Right renal cortex interstitium (tissue), 3 donors: ENCODE measurements at regions not wholly inside any gene's neighbourhood (a gene's known extent, or its start where the extent isn't known, plus 50 kb on each side); places are given as distances from the start of the nearest gene placed in this dataset.

Source experiments
- DNase-seq, 3 donors: peaks; one replicate each; pipeline ENCODE4 v3.0.0-alpha.2; 2013; ENCODE audit warnings: low read depth in 3 of 3, low spot score in 2 of 3

DNA sequence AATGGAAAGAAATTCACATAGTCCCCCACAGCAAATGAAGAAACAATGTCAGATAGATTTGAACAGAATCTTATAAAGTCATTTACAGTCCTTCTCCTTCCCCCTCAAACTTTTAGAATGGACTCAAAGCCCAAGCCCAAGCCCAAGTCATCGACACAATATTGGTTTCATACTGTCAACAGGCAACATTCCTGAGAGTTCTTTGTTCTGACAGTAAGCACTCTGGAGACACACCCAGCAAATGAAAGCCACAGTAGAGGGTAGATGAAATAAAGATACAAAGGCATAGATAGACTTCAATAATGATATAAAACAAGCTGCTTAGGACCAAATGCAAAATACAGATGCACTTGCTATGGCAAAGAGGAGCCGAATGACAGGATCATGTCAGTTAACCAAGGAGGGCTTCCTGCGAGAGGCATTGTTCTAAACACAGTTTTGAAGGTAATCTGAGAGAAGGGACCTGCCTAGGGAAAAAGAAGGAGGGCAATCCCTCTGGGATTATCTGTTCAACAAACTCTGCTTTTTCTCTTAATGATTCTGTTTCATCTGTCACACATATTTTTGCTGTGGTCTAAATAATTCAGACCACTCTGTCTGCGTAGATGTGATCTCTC is 97.1 kb upstream of the MAP4K3 start:
- no peak for DNase-seq

DNA sequence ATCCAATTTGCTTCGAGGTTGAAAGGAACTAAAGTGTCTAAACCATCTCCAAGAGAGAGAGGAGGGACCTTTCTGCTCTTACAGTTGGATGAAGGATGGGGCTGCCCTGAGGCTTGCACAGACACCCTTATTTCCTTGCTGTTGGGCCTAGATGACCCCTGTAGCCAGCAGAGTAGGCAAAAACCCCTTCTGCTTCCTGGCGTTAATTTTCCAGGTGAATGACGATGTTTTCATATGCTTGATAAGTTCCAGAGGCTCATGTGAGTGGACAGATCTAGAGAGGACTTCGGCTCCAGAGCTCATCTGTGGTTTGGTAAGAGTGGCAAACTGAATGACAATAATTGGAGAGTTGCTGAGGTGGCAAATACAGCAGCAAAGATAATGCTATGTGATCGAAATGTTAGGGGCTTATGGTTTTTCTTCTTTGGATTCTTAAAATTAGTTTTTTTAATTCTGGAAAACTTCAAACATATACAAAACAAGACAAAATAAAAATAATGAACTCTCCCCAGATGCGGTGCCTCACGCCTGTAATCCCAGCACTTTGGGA is 98.6 kb upstream of the MAP4K3 start:
- DNase-seq: no peak

DNA sequence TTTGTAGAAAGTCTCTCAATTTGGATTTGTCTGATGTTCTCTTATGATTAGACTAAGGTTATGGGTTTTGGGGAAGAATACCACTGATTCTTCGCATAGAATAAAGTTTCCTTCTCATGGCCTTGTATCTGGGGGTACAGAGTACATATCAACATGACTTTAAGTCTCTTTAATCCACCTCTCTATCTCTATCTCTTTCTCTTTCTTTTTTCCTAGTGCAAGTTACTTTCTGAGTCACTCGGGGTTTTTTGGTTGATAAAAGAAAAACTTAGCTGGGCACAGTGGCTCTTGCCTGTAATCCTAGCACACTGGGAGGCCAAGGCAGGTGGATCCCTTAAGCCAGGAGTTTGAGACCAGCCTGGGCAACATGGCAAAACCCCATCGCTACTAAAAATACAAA is 100.1 kb upstream of the MAP4K3 start:
- no peak for DNase-seq

DNA sequence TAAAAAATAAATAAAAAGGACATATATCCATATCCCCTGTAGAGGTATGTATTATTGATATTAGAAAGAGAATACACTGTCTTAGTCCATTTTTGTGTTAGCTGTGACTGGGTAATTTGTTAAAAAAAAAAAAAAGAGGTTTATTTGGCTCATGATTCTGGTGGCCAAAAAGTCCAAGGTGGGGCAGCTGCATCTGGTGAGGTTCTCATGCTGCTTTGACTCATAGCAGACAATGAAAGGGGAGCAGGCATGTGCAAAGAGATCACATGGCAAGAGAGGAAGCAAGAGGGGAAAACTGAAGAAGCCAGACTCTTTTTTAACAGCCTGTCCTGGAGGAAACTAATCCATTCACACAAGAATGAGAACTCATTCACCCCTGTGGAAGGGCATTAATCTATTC is 101.6 kb upstream of the MAP4K3 start:
- no peak for DNase-seq

DNA sequence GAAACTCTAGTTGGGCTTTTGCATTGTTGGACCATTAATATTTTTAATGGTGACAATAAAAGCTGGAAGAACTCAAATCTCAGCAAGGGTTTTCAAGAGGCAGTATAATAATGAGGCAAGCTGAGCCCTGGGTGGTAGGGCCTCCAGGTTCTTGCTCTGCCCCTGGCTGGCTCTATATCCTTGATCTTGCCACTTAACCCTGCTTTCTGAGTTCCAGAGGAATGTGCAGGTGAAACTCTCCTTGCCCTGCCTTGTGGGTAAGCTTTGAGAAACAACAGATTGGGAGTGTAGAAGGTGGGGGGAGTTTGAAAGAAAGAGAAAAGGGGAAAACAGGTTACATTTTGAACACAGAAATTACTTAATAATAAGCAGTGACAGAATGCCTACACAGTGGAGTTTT is 103.3 kb upstream of the MAP4K3 start:
- DNase-seq: no peak

DNA sequence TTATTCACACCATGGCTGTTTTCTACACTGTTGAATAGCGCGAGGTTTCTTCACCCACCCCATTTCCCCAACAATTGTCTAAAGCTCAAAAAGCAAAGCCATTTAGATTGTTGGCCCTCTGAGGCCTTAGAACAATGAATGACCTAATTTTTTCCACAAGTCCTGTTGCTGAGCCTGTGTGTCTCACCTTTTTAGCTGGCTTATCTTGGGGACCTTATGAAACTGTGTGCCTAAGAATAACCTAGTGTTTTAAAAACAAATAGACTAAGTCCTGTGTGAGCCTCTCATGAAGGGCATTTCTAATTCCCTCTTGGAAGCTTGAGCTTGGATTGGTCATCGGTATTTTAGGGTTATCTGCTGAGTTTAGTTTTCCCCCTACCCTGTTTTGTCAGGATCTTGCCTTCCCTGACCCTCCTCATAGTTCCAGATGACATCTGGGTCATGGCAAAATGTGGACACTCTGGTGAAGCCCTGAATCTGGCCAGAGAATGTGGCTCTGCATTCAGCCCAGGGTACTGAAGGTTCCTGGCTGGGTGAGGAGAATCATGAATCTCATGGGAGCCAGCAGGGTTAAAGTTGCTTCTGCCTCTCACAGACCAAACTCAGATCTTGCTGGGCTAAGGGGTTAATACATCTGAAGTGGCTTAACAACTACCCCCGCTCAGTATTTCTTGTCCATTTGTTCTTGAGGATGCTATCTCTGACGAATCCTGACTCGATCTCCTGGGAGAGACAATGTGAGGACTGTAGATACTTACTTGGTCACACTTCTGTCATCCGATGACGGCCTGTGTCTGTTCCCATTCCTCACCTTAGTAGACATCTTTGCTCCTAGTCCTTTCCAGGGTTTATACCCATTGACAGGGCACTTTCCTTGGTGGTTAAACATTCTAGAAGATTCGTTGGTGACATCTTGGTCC is 104.2 kb upstream of the MAP4K3 start:
- no peak for DNase-seq

DNA sequence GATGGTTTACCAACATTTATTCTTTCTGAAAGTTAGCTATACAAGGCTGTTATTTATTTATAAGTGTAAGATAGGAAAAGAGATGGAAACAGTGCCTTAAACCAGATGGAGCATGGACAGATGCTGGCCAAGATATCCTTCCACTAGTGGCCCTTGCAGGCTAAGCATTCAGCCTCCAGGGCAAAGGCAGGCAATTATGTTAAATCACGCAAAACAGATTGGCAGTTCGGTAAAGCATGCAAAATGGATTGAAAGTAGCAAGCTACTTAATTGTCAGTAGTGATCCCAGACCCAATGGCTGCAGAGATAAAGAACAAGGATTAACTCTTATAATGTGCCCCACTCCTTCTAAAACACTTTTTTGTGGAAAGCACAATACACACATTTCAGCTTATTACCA is 105.4 kb upstream of the MAP4K3 start:
- no peak for DNase-seq

DNA sequence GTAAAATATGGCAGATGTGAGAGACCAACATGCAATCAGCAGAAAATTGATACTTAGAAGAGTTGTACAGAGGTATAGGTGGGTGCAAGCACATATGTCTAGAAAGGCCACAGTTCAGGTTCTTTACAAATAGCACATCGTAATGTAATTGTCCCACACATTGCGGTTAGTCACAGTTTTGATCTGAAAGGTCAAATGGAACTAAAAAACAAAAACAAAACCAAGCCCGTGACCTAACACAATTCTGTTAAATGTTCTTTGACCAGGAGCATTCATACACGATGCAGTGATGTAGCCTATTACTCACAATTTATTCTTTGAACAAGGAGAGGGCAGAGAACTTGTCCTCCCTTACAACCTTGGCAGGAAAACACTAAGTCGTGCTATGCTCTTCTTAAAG is 108.9 kb upstream of the MAP4K3 start:
- no peak for DNase-seq

DNA sequence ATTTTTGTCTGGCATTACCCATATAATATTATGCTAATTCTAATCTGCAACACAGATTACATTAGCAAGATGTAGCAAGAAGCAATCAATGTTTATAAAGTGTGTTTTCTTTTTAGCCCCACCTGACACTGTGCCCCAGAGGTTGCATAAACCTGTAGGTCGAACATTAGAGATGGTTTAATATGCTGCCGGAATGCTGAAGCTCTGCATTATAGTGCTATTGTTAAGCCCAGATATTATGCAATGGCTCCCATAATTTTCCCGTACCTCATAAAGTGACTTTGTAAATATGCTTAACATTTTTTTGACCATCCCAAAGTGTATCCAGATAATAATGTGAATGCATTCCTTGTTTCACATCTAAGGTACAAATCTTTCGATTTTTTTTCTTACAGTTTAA is 109.3 kb upstream of the MAP4K3 start:
- no peak for DNase-seq

DNA sequence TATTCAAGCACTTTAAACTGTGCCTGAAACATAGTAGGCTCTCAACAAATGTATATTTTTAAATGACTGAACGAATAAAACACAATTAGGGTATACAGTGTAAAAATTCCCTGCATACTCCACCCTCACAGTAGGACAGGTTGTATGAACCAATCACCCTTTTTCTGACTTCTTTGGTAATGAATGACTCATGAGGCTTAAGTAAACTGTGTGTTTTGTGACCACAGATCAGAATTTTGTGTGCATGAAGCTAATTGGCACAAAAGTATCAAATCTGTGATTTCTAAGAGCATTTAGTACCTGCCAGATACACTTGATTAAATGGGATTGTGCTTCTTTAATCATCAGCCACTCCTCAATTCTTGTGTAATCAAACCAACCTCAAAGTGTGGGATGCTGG is 109.9 kb upstream of the MAP4K3 start:
- no peak for DNase-seq

DNA sequence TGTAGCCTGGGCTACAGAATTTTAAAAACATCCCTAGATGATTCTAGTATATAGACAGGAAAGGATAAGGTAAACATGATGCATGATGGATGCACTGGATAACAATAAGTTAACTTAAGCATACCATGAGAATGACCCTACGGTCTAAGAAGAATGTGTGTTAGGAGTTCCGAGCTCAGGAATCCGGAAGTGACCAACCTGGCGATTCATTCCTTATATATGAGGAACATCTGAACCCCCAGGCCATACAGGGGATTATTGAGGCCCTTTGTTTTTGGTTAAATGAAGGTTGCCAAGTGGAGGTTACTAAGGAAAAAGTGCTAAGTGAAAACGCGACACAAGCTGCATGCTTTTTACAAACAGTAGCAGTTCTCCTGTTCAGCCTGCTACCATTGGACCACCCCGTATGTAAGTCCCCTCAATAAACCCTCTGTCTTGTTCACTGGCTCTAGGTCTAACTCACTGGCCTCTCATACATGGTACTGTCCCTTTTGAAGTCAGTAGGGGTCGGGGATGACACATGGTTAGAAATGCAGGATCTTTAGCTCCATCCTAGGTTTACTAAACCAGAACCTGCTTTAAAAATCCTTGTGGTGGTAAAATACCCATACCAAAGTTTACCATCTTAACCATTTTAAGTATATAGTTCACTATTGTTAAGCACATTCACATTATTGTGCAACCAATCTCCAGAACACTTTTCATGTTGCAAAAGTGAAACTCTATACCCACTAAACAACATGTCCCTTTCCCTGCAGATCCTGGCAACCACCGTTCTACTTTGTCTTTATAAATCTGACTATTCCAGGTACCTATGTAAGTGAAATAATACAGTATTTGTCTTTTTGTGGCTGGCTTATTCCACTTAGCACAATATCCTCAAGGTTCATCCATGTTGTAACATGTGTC is 111.0 kb upstream of the MAP4K3 start:
- no peak for DNase-seq

DNA sequence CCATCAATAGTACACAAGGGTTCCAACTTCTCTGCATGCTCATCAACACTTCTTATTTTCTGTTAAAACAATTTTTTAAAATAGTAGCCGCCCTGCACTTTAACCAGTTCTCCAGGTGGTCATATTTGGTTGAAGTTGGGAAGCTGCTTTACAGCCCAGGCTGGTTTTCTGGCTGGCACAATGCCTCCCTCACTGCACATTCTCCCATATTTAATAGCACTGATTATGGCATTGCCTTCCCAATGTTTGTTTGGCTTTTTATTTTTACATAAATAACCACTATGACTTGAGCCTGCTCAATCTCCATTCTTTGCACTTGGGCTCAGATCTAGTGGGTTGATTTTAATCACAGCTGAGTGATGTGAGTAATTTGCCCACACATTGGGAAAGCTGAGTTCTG is 111.9 kb upstream of the MAP4K3 start:
- DNase-seq: no peak

DNA sequence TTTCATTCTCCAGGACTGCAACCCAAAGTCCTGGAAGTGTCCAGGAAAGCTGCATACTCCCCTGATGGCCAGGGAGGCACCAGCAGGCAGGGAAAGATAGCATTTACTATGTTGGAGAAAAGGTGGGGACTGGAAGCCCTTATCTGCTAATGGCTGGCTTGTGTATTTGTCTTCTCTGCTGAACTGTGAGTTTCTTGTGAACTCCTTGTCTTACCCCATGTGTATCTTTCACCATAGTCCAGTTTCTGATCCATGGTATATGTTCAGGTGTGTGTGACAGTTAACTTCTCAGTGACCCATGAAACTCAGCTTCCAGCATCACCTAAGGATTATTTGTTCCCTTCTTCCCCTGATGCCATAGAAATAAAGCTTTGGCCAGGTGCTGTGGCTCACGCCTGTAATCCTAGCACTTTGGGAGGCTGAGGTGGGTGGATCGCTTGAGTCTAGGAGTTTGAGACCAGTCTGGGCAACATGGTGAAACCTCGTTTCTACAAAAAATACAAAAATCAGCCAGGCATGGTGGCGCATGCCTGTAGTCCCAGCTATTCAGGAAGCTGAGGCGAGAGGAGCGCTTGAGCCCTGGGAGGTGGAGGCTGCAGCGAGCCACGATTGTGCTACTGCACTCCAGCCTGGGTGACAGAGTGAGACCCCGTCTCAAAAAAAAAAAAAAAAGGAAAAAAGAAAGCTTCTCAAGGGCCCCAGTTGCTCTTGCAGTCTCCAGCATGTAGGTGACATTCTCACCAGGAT is 112.8 kb upstream of the MAP4K3 start:
- DNase-seq: no peak

DNA sequence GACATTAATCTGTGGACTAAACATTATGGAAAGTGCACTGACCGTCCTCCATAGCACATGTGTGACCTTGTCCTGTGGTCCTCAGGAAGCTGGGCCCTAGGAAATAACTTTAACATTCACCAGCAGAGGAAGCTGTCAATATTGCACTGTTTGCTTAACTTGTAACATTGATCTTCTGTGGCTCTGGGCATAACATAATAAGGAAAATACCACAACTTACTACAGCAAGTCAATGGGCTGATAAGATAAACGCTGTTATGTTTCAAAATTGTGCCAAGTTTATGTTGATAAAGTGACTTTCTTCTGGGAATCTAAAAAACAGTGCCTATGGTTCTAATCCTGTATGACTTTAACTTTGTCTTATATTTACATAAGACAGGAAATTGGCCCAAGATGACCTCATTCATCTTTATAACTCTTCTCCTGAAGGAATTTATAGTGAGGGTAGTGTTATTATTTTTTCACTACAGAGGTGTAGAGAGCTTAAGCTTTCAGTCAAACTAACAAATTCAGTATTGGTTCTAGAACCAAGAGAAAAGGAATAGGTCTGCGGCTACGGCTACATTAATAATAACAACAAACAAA is 113.7 kb upstream of the MAP4K3 start:
- no peak for DNase-seq

DNA sequence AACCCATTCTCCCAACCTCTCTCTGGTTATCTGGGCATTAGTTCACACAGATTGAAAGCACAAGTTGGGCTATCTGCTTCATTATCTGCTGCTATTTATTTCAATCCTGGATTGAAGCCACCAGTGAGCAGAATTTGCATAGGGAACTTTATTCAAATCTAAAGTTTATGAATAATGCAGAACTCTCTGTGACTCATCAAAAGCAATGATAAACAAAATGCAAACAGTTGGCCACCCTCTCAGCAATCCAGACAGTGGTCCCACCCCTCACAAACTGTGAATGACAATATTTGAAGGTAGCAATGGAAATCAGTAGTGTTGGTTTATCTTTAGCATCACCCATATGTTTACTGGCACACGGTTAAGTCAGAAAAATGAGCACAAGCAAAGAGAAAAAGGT is 106.8 kb upstream of the TMEM178A start:
- DNase-seq: no peak

DNA sequence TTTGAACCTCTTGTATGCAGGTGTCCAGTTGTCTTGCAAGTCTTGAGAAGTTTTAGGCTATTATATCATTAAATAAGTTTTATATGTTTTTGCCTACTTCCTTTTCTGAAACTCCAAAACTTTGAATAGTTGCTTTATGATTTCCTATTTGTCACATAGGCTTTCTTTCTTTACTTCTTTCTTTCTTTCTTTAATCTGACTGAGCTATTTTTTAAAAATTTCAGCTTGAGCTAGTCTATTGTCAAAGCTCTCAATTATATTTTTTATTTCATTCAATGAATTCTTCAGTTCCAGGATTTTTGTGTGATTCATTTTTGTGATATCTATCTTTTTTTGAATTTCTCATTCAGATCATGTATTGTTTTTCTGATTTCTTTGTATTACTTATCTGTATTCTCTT is 102.1 kb upstream of the TMEM178A start:
- DNase-seq: no peak

DNA sequence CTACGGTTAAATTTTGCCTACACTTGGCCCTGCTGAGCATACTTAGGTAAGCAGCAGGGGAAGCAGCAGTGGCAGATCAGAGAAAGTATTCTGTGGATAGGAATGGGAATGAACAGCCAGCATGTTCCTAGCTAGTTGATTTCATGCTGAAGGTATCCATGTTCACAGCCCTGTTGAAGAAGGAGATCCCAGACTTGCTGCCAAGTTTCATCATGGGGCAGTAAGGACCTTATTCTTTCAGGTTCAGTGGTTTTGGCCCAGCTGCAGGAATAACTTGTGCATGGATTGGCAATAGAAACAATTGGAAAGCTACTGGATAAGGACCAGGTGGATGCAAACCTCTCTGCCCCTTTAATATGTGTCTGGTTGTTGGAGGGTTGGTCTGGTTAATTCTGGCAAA is 98.2 kb upstream of the TMEM178A start:
- no peak for DNase-seq

DNA sequence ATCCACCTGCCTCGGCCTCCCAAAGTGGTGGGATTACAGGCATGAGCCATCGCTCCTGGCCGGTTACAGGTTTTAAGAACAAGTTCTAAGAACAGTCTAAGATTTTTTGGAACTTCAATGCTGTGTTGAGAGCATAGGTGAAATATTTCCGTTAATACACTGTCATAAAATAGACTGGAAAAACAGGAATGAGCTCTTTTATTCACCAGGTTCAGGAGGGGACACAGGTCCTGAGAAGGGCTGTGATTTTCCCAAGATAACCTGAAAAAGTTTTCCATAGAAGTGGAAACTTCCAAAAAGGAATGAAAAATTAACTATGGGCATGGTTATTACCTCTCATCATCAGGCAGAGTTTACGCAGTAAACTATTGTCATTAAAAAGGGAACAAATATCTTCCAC is 97.6 kb upstream of the TMEM178A start:
- no peak for DNase-seq

DNA sequence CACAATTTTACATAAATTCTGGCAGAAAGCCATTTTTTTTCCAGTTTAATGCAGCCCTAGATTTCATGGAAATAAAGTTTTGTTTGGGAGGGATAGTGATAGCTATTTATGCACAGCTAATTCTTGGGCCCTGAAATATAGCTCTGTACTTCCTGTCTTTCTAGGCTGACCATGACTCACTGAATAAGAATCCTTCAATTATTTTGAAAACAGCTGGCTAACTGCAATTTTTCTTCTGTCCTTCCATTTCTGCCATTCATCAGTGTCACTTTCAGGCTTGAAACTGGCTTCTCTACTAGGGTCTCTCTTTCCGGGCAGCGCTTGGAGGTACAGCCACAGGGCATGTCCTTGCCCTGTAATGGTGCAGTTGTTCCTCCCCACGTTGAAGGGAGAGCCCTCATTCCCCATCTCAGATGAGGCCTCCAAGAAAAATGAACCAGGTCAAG is 97.1 kb upstream of the TMEM178A start:
- peak; percentile 45 to 57 (median 56) for DNase-seq

DNA sequence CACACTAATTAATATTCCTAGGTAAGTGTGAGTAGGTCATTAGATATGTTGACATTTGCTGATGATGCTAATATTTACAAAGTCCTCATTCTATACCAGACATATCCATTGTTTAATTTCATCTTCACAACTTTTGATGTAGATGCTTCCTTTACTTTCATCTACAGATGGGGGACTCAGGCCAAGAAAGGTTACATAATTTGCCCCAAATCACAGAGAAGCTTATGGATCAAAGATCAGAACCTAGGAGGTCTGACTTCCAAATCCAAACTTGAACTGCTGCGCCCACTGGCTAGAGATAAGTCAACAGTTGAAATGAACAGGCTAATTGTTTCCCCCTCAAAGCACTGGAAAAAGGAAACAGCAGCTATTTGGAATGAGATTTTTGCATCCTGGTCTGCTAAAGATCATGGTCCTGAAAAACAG is 95.6 kb upstream of the TMEM178A start:
- DNase-seq: no peak
